ENCODE measurements at regions not wholly inside any gene's neighbourhood (a gene's known extent, or its start where the extent isn't known, plus 50 kb on each side); places are given as distances from the start of the nearest gene placed in this dataset.
"Not testable (repeated sequence)": the region's sequence is repeated elsewhere in the genome, so short reads cannot be mapped to it uniquely, and the experiment has no call there.

GRCh38 chr2:195443926-195444325, 213.1 kb upstream of the SLC39A10 start:
- no peak overlapping the region for H3K4me3 ChIP-seq
- DNase-seq (ENCODE audit: low spot score in 2 of 2) = no peak
- no peaks in the 10 kb centered on the region for H3K36me3 ChIP-seq
- intact Hi-C loops (cut with DNase I; ENCODE audit: low total_unique reads) = no loop called here
- no peaks in the 10 kb centered on the region for H3K27me3 ChIP-seq
- H3K9me3 ChIP-seq = peaks cover 5 to 11% of the 10 kb centered on the region in 2 donors
- TF ChIP-seq POLR2A (IDR thresholded peaks at IDR 0.05) = no peak
- H3K4me1 ChIP-seq = no peaks in the 10 kb centered on the region
- H3K27ac ChIP-seq = no peak overlapping the region

GRCh38 chr2:195442458-195443175, 214.4 kb upstream of the SLC39A10 start:
- intact Hi-C loops (cut with DNase I; ENCODE audit: low total_unique reads) = no loop called here
- DNase-seq (ENCODE audit: low spot score in 2 of 2) = no peak
- no peak overlapping the region for H3K4me3 ChIP-seq

GRCh38 chr2:195438692-195439091, 218.3 kb upstream of the SLC39A10 start:
- H3K4me1 ChIP-seq = no peaks in the 10 kb centered on the region
- no peaks in the 10 kb centered on the region for H3K27me3 ChIP-seq
- intact Hi-C loops (cut with DNase I; ENCODE audit: low total_unique reads) = no loop called here
- TF ChIP-seq CTCF (IDR thresholded peaks at IDR 0.05) (no peak), POLR2AphosphoS5 (IDR thresholded peaks at IDR 0.05) (no peak), POLR2A (IDR thresholded peaks at IDR 0.05) (no peak)
- DNase-seq (ENCODE audit: low spot score in 2 of 2) = no peak
- H3K9me3 ChIP-seq = peaks cover 5 to 11% of the 10 kb centered on the region in 2 donors
- no peak overlapping the region for H3K27ac ChIP-seq
- H3K36me3 ChIP-seq = no peaks in the 10 kb centered on the region
- H3K4me3 ChIP-seq = no peak overlapping the region

More at GRCh38 chr2:195442458-195443175, 214.4 kb upstream of the SLC39A10 start:
- Histone ChIP-seq H3K27ac (no peak overlapping the region), H3K4me1 (no peaks in the 10 kb centered on the region), H3K9me3 (peaks cover 5 to 11% of the 10 kb centered on the region in 2 donors), H3K27me3 (no peaks in the 10 kb centered on the region), H3K36me3 (no peaks in the 10 kb centered on the region)
- TF ChIP-seq POLR2A (IDR thresholded peaks at IDR 0.05) (no peak), CTCF (IDR thresholded peaks at IDR 0.05) (no peak), POLR2AphosphoS5 (IDR thresholded peaks at IDR 0.05) (no peak)

GRCh38 chr2:195437521-195437920, 219.5 kb upstream of the SLC39A10 start:
- H3K27ac ChIP-seq = no peak overlapping the region
- TF ChIP-seq CTCF (IDR thresholded peaks at IDR 0.05) = no peak
- no peak for TF ChIP-seq POLR2A (IDR thresholded peaks at IDR 0.05)
- TF ChIP-seq POLR2AphosphoS5 (IDR thresholded peaks at IDR 0.05) = no peak
- peaks cover 5 to 11% of the 10 kb centered on the region in 2 donors for H3K9me3 ChIP-seq
- H3K27me3 ChIP-seq = no peaks in the 10 kb centered on the region
- H3K4me1 ChIP-seq = no peaks in the 10 kb centered on the region
- H3K4me3 ChIP-seq = no peak overlapping the region
- no peaks in the 10 kb centered on the region for H3K36me3 ChIP-seq
- intact Hi-C loops (cut with DNase I; ENCODE audit: low total_unique reads) = no loop called here
- no peak for DNase-seq (ENCODE audit: low spot score in 2 of 2)

- no peak for DNase-seq (ENCODE audit: low spot score in 2 of 2)
- H3K9me3 ChIP-seq = no peaks in the 10 kb centered on the region
- no peaks in the 10 kb centered on the region for H3K4me1 ChIP-seq
- no peak overlapping the region for H3K27ac ChIP-seq
- TF ChIP-seq POLR2AphosphoS5 (IDR thresholded peaks at IDR 0.05) = no peak
- TF ChIP-seq CTCF (IDR thresholded peaks at IDR 0.05) = no peak
- no peak for TF ChIP-seq POLR2A (IDR thresholded peaks at IDR 0.05)
- H3K4me3 ChIP-seq = no peak overlapping the region
- intact Hi-C loops (cut with DNase I; ENCODE audit: low total_unique reads) = no loop called here
- no peaks in the 10 kb centered on the region for H3K27me3 ChIP-seq
- H3K36me3 ChIP-seq = no peaks in the 10 kb centered on the region
These were observed 222.7 kb upstream of the SLC39A10 start for GRCh38 chr2:195434346-195434745.

- H3K4me1 ChIP-seq; H3K4me3 ChIP-seq; DNase-seq (ENCODE audit: low spot score in 2 of 2); H3K36me3 ChIP-seq; H3K27ac ChIP-seq; intact Hi-C loops (cut with DNase I; ENCODE audit: low total_unique reads); H3K9me3 ChIP-seq; H3K27me3 ChIP-seq: not testable (repeated sequence)
These were observed 223.3 kb upstream of the SLC39A10 start for GRCh38 chr2:195433729-195434128.

Data from breast epithelium (tissue), 4 donors.